HG03066 (cell line): ENCODE measurements at regions not wholly inside any gene's neighbourhood (a gene's known extent, or its start where the extent isn't known, plus 50 kb on each side); places are given as distances from the start of the nearest gene placed in this dataset.
"Not testable (repeated sequence)": the region's sequence is repeated elsewhere in the genome, so short reads cannot be mapped to it uniquely, and the experiment has no call there.

Source experiments
- ATAC-seq: cut with Tn5 transposase; IDR thresholded peaks from one replicate; pipeline ENCODE4 v1.9.1; 2021; ENCODE audit warnings: low read depth; ENCODE audit not compliant: unreplicated experiment

GRCh38 chr9:102941868-102942267, 53.3 kb upstream of the CYLC2 start:
- ATAC-seq = no peak

GRCh38 chr9:102922526-102922925, 72.6 kb upstream of the CYLC2 start:
- ATAC-seq = no peak

DNA sequence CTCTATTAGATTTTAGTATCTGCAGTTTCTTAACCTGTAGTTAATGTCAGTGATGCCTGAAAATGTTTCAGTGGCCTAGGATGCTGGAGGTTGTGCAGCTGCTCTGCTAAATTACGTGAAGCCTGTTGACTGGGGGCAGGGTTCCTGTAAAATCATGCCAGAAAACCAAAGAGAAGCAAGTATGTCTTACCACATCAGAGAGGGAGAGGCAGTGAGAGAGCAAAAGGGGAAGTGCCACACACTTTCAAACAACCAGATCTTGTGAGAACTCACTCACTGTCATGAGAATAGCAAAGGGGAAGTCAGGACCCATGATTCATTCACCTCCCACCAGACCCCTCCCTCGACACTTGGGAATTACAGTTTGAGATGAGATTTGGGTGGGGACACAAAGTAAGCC, 83.9 kb upstream of the CYLC2 start:
- ATAC-seq = no peak

GRCh38 chr9:102905795-102906194, 89.3 kb upstream of the CYLC2 start:
- ATAC-seq = not testable (repeated sequence)

GRCh38 chr9:102892025-102892424, 103.1 kb upstream of the CYLC2 start:
- ATAC-seq = no peak

DNA sequence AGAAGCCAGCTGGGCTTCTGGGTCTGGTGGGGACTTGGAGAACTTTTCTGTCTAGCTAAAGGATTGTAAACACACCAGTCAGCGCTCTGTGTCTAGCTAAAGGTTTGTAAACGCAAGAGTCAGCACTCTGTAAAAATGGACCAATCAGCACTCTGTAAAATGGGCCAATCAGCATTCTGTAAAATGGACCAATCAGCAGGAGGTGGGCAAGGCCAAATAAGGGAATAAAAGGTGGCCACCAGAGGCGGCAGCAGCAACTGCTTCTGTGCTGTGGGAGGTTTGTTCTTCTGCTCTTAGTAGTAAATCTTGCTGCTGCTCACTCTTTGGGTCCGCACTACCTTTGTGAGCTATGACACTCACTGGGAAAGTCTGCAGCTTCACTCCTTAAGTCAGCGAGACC, 106.4 kb upstream of the CYLC2 start:
- ATAC-seq = not testable (repeated sequence)

- no peak for ATAC-seq
Measured at GRCh38 chr9:102875687-102876086, 119.4 kb upstream of the CYLC2 start.

DNA sequence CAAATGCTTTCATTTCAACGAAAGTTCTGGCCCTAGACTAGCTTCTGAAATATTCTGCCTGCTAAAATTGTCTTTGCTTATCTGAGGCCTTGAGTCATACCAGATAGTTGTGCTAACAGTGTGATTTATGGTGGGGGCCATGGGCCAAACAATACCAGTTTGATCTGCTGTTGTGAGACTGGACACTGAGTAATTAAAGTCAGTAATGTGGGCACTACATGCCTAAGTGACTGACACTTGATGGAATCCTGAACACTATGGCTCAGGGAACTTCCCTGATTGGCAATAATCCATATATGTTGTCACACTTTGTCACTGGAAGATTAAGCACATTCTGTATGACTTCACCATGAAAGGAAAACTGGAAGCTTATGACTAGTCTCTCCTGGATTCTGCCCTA, 127.6 kb upstream of the CYLC2 start:
- no peak for ATAC-seq

DNA sequence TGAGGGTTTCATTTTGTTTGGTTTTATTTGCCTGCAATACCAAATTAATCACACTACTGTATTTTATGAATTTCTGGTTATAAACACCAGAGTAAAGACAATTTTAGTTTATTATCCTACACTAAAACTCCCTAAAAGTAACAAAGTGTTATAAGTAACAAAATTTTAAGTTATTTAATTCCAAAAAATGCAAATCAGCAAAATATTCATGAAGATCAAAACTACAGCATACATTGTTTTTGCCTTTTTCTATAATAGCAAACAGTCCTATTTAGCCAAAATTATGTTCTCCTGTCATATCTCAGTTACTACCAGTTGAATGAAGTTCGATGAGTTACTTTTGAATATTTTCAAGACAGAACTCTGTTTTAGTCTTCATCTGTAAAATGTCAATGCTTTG, 132.7 kb upstream of the CYLC2 start:
- no peak for ATAC-seq

DNA sequence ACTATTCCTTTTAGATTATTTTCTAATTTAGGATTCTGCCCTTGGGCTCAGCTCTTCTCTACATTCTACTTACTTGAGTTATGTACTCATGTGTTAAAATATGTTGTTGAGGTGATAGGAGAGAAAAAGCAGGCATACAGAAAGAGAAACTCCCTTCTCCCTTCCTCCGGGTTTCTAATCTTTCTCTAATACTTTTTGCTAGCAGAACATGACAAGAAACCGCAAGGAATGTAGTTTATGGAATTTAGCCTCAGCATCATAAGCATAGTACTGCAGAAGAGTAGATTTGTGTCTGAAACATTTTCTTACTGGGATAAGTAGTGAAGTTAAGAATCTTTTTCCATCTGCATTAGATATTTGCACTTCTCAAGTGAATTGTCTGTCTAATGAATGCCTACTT, 139.5 kb upstream of the CYLC2 start:
- ATAC-seq = no peak

DNA sequence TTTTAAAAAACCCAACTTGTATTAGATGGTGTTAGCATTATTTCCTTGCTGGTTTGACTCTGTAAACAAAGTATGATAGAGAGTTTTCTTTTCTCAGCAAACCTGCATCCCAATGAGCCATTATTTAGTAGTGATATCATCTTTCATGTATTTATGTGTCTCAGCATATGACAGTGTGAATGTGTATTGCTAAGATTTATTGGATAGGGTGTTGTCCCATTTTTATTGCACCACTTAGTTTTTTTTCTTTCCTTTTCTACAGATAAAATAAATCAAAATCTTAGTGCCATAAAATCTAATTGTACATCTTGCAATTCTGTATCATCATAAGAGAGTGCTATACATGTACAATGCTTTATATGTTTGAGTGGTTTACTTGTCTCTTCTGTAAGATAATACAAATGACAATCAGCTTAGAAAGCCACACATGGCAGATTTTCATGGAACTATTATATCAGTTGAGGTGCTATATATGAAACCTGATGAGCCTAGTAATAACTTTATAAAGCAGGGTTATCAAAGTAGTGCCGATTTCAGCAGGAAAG, 149.2 kb upstream of the CYLC2 start:
- ATAC-seq = no peak

DNA sequence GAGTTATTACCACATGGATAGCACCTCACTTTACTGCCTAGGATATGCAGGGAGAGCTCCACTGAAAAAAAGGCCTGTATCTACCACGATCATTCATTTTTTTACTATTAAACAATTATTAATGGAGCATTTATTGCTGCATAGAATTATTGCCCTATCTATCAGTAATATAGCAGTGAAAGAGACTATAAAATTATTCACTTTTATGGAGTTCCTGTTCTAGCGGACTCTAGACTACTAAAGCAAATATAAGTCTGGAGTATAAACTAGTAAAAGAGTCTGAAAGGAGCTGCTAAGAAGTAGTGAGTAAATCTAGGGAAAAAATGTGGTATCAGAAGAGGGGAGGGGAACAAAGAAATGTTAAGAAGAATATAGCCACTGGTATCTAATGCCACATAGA, 150.4 kb upstream of the CYLC2 start:
- ATAC-seq = no peak

- no peak for ATAC-seq
Measured at GRCh38 chr9:102842423-102842822, 152.7 kb upstream of the CYLC2 start.

DNA sequence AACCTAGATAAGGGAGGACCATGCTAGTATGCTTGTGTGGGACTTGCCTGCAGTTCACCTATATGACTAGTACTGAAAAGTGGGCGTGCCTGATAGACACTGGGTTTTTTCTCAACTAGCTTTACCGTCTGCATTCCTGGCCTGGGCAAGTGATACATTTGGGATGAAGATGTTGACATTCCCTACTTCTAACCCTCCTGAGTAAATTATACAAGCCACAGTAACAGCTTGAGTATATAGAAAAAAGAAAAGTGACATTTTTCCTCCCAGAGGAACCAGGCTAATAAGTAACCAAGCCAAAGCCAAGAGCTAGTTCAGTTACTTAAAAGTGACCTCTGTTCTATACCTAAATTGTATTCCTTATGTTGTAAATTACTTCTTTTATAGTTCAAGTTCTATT, 153.8 kb upstream of the CYLC2 start:
- ATAC-seq = no peak

DNA sequence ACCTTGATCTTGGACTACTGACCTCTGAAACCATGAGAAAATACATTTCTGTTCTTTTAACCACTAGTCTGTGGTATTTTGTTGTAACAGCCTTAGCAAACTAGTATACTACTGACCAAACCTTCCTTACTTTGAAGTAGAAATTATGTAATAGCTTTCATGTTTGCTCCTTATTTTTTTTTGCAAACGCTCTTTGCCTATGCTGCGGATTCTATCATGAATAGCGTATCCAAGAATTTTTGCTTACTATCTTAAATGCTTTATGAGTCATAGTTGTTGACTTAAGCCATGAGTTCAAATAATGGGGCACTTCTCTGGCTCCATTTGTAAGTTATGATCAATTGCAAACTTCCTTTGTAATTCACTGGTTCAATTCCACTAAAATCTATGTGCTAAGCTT, 154.8 kb upstream of the CYLC2 start:
- no peak for ATAC-seq

DNA sequence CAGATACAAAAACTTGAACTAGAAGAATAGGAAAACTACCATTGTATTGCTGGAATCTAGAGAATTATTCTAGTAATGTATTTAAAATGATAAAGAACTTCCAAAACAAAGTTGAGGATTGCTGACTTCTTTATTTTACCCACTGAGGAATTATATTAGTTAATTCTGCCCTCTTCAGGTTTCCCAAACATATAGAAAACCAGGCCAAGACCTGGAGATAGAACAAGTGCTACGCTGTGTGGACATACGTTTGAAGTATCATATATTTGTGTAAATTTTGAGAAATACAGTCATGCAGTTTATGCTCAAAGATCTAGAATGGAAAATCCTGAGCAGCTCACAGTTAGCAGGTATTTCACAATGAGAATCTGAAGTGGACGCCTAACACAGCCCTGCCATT, 162.3 kb upstream of the CYLC2 start:
- no peak for ATAC-seq

DNA sequence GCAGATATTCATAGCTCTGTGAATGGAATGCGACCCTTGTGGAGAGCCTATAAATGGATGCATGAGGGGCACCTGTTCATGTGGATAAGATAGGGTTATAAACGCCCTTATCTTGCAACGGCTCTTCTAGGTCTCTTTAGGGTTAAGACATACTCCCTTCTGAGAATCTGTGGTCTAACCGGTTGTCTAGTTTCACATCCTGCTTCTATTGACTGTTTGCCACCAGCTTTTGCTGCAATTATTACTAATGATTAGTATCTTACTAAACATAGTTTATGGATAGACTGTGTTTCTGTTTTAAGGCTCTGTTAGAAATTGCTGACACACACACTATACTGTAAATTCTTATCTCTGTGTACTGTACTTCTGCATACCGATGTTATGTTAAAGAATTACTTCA, 198.9 kb upstream of the CYLC2 start:
- no peak for ATAC-seq

- ATAC-seq = no peak
Measured at GRCh38 chr9:102795532-102795931, 199.6 kb upstream of the CYLC2 start.

- no peak for ATAC-seq
Measured at GRCh38 chr9:102779356-102779755, 215.8 kb upstream of the CYLC2 start.

GRCh38 chr9:102778746-102779145, 216.4 kb upstream of the CYLC2 start:
- ATAC-seq = no peak

DNA sequence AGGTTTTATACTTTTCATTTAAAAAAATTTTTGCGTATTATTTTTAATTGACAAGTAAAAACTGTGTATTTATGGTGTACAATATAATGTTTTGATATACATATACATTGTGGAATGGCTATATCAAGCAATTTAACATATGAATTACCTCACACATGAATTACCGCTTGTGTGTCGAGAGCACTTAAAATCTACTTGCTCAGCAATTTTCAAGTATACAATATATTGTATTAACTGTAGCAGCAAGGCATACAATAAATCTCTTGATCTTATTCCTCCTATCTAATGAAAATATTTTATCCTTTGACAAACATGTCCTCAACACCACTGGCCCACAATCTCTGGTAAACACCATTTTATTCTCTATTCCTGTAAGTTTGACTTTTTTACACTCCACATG, 224.4 kb upstream of the CYLC2 start:
- ATAC-seq = no peak

DNA sequence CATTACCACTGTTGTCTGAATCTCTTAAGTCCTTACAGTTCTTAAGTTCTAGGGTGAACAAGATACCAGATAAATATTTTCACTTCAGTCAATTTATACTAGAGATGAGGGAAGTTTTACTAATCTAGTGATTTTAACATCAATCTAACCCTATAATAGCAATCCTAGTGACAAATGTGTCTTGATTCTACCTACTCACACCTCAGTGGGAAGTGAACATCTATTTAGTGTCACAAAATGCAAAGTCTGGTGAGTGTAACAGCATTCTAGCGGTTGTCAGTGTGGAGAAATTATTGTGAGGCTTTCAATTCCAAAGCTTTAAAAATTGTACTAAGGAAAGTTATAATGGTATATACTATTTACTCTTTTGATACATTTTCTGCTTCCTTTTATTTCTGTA, 225.8 kb upstream of the CYLC2 start:
- no peak for ATAC-seq

DNA sequence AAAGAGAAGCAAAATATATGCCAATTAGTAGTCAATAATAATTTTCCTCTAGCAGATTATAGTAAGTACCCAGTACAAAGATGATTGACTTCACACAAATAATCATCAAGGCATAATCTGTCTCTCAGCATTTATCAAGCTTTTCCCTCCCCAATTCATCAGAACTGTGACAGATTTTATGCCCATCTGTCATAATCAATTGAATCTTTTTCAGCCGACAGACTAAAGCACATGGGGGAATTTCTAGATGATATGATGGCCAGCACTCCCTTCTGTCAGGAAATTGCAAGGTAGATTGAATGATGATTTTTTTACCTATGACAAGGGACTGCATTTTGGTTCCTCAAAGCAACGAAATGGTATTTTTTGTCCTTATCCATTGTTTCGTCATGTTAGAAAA, 227.1 kb upstream of the CYLC2 start:
- ATAC-seq = no peak
